T-helper 1 cell treated with Interleukin-12 subunit alpha and Interleukin-12 subunit beta and Interleukin-4 antibody, amounts not matched to agents 30 μg/mL and 1 μg/mL, for 36 hours (primary cell): ENCODE measurements at regions not wholly inside any gene's neighbourhood (a gene's known extent, or its start where the extent isn't known, plus 50 kb on each side); places are given as distances from the start of the nearest gene placed in this dataset.

Experiments
- H3K27ac Mint-ChIP-seq: one replicate; pipeline ENCODE4 v1.8.0; 2021; ENCODE audit warnings: mild to moderate bottlenecking, mixed read lengths
- H3K27me3 Mint-ChIP-seq: one replicate; pipeline ENCODE4 v1.8.0; 2021; ENCODE audit warnings: low read depth, mixed read lengths
- H3K36me3 Mint-ChIP-seq: one replicate; pipeline ENCODE4 v1.8.0; 2021; ENCODE audit warnings: low read depth, mixed read lengths
- H3K4me1 Mint-ChIP-seq: one replicate; pipeline ENCODE4 v1.8.0; 2021; ENCODE audit warnings: low read depth, mixed read lengths
- H3K4me3 Mint-ChIP-seq: one replicate; pipeline ENCODE4 v1.8.0; 2021; ENCODE audit warnings: mild to moderate bottlenecking, moderate library complexity, mixed read lengths
- H3K9me3 Mint-ChIP-seq: one replicate; pipeline ENCODE4 v1.8.0; 2021; ENCODE audit warnings: mixed read lengths

DNA sequence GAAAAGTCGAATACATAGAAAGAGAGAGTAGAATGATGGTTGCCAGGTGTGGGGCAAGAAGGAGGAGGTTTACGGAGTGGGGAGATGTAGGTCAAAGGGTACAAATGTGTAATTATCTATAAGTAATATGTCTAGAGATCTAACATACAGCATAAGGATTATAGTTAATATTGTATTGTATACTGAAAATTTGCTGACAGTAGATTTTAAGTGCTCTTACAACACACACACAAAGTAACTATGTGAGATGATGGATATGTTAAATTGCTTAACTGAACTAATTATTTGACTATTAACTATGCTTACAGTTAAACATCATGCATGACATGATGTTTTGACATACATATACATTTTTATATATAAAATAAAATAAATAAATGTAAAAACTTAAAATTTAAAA lies 192.7 kb downstream of the ZIC4 start:
- Mint-ChIP-seq H3K4me1 (no peaks in the 10 kb centered on the region), H3K27me3 (no peaks in the 10 kb centered on the region), H3K9me3 (no peaks in the 10 kb centered on the region), H3K36me3 (no peaks in the 10 kb centered on the region), H3K4me3 (no peak overlapping the region), H3K27ac (no peak overlapping the region)

GRCh38 chr3:147210676-147211075 lies 195.7 kb downstream of the ZIC4 start:
- no peaks in the 10 kb centered on the region for H3K4me1 Mint-ChIP-seq
- H3K27ac Mint-ChIP-seq = no peak overlapping the region
- H3K36me3 Mint-ChIP-seq = no peaks in the 10 kb centered on the region
- H3K9me3 Mint-ChIP-seq = no peaks in the 10 kb centered on the region
- H3K4me3 Mint-ChIP-seq = no peak overlapping the region
- no peaks in the 10 kb centered on the region for H3K27me3 Mint-ChIP-seq

GRCh38 chr3:147201086-147201485 lies 205.3 kb downstream of the ZIC4 start:
- Mint-ChIP-seq H3K4me3 (no peak overlapping the region), H3K27ac (no peak overlapping the region), H3K9me3 (no peaks in the 10 kb centered on the region), H3K4me1 (no peaks in the 10 kb centered on the region), H3K36me3 (no peaks in the 10 kb centered on the region), H3K27me3 (no peaks in the 10 kb centered on the region)

- Mint-ChIP-seq H3K36me3 (no peaks in the 10 kb centered on the region), H3K4me1 (no peaks in the 10 kb centered on the region), H3K4me3 (no peak overlapping the region), H3K27ac (no peak overlapping the region), H3K27me3 (no peaks in the 10 kb centered on the region), H3K9me3 (no peaks in the 10 kb centered on the region)
These were observed 205.8 kb downstream of the ZIC4 start for GRCh38 chr3:147200545-147200944.

- H3K4me1 Mint-ChIP-seq = no peaks in the 10 kb centered on the region
- no peak overlapping the region for H3K27ac Mint-ChIP-seq
- H3K4me3 Mint-ChIP-seq = no peak overlapping the region
- H3K9me3 Mint-ChIP-seq = no peaks in the 10 kb centered on the region
- H3K27me3 Mint-ChIP-seq = no peaks in the 10 kb centered on the region
- no peaks in the 10 kb centered on the region for H3K36me3 Mint-ChIP-seq
These were observed 208.6 kb downstream of the ZIC4 start for GRCh38 chr3:147197739-147198138.

- no peak overlapping the region for H3K27ac Mint-ChIP-seq
- H3K4me1 Mint-ChIP-seq = no peaks in the 10 kb centered on the region
- H3K27me3 Mint-ChIP-seq = no peaks in the 10 kb centered on the region
- no peaks in the 10 kb centered on the region for H3K9me3 Mint-ChIP-seq
- no peak overlapping the region for H3K4me3 Mint-ChIP-seq
- H3K36me3 Mint-ChIP-seq = no peaks in the 10 kb centered on the region
These were observed 210.5 kb downstream of the ZIC4 start for GRCh38 chr3:147195887-147196286.

GRCh38 chr3:147191795-147192385 lies 214.5 kb downstream of the ZIC4 start:
- Mint-ChIP-seq H3K4me3 (no peak overlapping the region), H3K36me3 (no peaks in the 10 kb centered on the region), H3K27me3 (no peaks in the 10 kb centered on the region), H3K27ac (peak overlapping the region; percentile 15), H3K4me1 (no peaks in the 10 kb centered on the region), H3K9me3 (no peaks in the 10 kb centered on the region)

DNA sequence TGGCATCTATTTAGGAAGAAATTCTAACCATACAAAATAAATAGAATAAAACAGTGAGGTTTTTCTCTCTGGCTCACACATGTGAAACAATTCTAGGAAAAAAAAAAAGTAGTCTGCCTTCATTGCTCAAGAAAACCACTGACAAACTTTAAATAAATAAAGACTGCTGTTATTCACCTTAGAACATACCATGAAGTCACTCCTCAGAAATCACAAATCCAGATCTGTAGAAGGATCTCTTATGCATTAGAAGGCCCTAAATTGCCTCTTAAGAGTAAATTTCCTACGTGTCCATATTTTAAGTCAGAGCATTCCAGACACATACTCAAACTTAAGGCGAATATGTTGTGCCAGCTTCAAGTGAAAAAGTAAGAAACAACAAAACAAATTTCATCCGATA lies 217.3 kb downstream of the ZIC4 start:
- H3K36me3 Mint-ChIP-seq = no peaks in the 10 kb centered on the region
- H3K4me1 Mint-ChIP-seq = no peaks in the 10 kb centered on the region
- H3K4me3 Mint-ChIP-seq = no peak overlapping the region
- no peaks in the 10 kb centered on the region for H3K9me3 Mint-ChIP-seq
- no peaks in the 10 kb centered on the region for H3K27me3 Mint-ChIP-seq
- no peak overlapping the region for H3K27ac Mint-ChIP-seq

DNA sequence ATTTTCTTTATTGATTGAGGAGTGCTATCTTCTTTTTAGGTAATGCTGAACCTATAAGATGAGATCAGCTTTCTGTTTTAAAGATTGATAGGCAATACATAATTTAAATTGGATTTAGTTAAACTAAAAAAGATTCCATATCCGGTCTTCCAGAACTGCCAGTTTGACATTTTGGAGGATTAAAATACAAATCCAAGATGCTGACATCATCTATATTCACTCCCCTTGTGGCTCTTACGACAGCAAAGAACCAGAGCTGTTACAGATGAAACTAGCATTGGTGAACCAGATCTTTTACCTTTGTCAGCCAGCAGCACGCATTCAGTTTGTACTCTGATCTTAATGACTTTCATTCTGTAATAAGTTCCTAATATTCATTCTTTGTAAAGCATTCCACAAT lies 218.7 kb downstream of the ZIC4 start:
- no peak overlapping the region for H3K27ac Mint-ChIP-seq
- no peak overlapping the region for H3K4me3 Mint-ChIP-seq
- H3K9me3 Mint-ChIP-seq = no peaks in the 10 kb centered on the region
- no peaks in the 10 kb centered on the region for H3K36me3 Mint-ChIP-seq
- H3K4me1 Mint-ChIP-seq = no peaks in the 10 kb centered on the region
- H3K27me3 Mint-ChIP-seq = no peaks in the 10 kb centered on the region

DNA sequence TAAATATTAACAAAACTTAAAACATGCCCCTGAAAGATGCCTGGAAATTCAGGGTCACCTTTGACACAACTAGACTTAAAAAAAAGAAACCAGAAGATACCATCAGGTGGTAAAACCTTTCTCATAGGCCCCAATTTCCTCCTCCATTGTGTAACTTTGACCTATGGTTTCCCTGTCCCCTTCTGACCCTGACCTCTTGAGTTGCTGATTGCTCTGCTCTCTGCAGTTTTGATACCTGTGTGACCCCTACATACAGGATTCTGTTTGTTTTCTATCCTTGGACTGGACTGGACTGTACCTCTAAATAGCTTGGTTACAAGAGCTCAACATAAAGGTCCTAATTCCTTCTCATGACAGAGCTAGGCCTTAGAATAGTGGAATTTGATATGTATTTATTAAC lies 220.6 kb downstream of the ZIC4 start:
- Mint-ChIP-seq H3K4me1 (no peaks in the 10 kb centered on the region), H3K27ac (no peak overlapping the region), H3K9me3 (no peaks in the 10 kb centered on the region), H3K36me3 (no peaks in the 10 kb centered on the region), H3K4me3 (no peak overlapping the region), H3K27me3 (no peaks in the 10 kb centered on the region)

GRCh38 chr3:147184794-147185193 lies 221.5 kb downstream of the ZIC4 start:
- H3K9me3 Mint-ChIP-seq = no peaks in the 10 kb centered on the region
- no peaks in the 10 kb centered on the region for H3K36me3 Mint-ChIP-seq
- no peaks in the 10 kb centered on the region for H3K4me1 Mint-ChIP-seq
- H3K27ac Mint-ChIP-seq = no peak overlapping the region
- H3K4me3 Mint-ChIP-seq = no peak overlapping the region
- H3K27me3 Mint-ChIP-seq = no peaks in the 10 kb centered on the region

DNA sequence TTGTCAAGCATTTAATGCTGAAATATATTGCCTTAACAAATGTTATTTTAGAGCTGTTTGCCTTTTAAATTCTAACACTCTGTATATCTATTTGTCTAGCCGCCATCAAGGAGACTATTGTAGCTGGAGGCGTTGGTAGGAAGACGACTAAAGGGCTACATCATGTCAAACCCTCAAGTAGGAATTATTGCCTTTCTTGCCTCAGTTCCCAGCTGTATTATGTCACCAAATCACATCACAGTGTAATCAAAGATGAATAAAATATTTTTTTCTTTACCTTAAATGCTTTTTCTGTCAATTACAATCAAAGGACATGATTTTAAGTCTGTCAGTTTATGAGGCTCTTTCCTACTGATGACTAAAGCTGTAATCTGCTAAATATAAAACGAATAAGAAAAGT lies 233.1 kb downstream of the ZIC4 start:
- Mint-ChIP-seq H3K4me3 (no peak overlapping the region), H3K9me3 (no peaks in the 10 kb centered on the region), H3K4me1 (no peaks in the 10 kb centered on the region), H3K27ac (no peak overlapping the region), H3K36me3 (no peaks in the 10 kb centered on the region), H3K27me3 (no peaks in the 10 kb centered on the region)

DNA sequence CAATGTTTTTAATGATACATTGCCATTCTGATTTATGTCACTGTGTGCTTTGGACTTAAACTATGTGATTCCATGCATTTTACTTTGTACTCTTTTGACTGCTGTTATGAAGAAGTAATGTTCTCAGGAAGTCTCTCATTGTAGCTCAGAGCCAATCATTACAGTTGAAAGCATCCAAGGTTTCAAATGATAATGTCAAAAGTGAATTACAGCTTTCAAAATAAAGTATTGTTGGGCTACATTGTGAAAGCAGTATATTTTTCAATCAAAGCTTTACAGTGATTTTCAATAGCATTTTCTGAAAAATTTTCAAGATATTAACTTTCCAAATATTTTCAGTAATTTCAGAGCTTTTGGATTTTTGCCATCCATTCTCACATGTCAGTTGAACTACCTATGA lies 243.6 kb downstream of the ZIC4 start:
- Mint-ChIP-seq H3K9me3 (no peaks in the 10 kb centered on the region), H3K4me3 (no peak overlapping the region), H3K27me3 (no peaks in the 10 kb centered on the region), H3K4me1 (no peaks in the 10 kb centered on the region), H3K36me3 (no peaks in the 10 kb centered on the region), H3K27ac (no peak overlapping the region)

DNA sequence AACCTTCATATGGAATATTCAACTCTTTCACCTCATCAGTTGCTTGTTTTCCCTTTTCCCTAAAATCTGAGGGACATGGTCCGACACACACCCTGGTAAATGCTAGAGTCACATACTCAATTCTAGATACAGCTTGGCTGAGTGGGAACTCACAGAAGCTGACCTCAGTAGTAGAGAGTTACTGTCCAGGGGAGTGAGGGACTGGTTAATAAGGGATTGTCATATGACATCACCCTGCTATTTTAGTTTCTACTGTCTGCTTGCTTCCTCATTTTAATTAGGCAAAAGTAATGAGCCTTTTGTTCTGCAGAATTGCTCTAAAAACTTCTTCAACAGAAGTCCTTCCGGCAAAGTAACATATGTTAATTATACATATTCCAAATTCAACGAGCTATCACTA lies 244.5 kb downstream of the ZIC4 start:
- Mint-ChIP-seq H3K36me3 (no peaks in the 10 kb centered on the region), H3K4me3 (no peak overlapping the region), H3K27ac (no peak overlapping the region), H3K4me1 (no peaks in the 10 kb centered on the region), H3K27me3 (no peaks in the 10 kb centered on the region), H3K9me3 (no peaks in the 10 kb centered on the region)

DNA sequence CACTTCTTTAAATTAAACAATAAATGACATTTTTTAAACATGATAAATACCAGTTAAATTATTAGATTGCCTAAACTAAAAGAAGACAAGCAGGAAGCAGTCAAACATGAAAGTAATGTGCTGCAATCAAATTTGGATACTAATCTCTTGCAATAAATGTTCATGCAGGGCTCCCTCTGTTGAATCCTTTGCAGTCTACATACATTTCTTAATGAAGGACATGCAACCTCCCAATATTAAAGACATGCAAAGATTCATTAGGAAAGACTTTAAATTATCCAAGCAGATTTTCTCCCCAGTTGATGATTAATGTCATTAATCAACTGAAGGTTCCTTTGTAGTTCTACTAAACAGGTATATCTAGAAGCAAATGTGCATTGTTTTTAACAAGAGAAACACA lies 245.4 kb downstream of the ZIC4 start:
- Mint-ChIP-seq H3K4me1 (no peaks in the 10 kb centered on the region), H3K27me3 (no peaks in the 10 kb centered on the region)

DNA sequence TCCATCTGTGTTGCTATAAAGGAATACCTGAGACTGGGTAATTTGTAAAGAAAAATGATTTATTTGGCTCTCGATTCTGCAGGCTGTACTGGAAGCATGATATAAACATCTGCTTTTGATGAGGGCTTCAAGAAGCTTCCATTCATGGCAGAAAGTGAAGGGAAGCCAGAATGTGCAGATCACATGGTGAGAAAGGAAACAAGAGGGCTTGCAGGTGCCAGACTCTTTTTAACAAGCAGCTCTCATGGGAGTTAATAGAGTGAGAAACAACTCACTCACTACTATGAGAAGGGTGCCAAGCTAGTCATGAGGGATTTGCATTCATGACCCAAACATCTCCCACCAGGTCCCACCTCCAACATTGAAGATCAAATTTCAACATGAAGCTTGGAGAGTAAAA lies 247.2 kb downstream of the ZIC4 start:
- H3K4me3 Mint-ChIP-seq = no peak overlapping the region
- no peaks in the 10 kb centered on the region for H3K36me3 Mint-ChIP-seq
- no peak overlapping the region for H3K27ac Mint-ChIP-seq
- H3K27me3 Mint-ChIP-seq = no peaks in the 10 kb centered on the region
- no peaks in the 10 kb centered on the region for H3K4me1 Mint-ChIP-seq
- peaks cover 3% of the 10 kb centered on the region for H3K9me3 Mint-ChIP-seq

More for the DNA sequence above, 245.4 kb downstream of the ZIC4 start:
- Mint-ChIP-seq H3K9me3 (no peaks in the 10 kb centered on the region), H3K27ac (no peak overlapping the region), H3K36me3 (no peaks in the 10 kb centered on the region), H3K4me3 (no peak overlapping the region)
